OCI-LY3 (cell line): ENCODE measurements at regions not wholly inside any gene's neighbourhood (a gene's known extent, or its start where the extent isn't known, plus 50 kb on each side); places are given as distances from the start of the nearest gene placed in this dataset.
"Not testable (repeated sequence)": the region's sequence is repeated elsewhere in the genome, so short reads cannot be mapped to it uniquely, and the experiment has no call there.

ENCODE experiments used
- EZH2phosphoT487 ChIP-seq: fragments of 200-600 bp; shearing (Covaris generic); IDR thresholded peaks from 2 replicates; pipeline ENCODE4 v1.6.1; 2018; ENCODE audit warnings: antibody characterized with exemption, mixed run types, low read depth
- TF ChIP-seq, protein P1 (sequence below): fragments of 200-600, 300-600 bp; sonication (generic); IDR thresholded peaks from 2 replicates; pipeline ENCODE4 v1.5.1; 2014; ENCODE audit warnings: antibody characterized with exemption, low read length, low read depth

DNA sequence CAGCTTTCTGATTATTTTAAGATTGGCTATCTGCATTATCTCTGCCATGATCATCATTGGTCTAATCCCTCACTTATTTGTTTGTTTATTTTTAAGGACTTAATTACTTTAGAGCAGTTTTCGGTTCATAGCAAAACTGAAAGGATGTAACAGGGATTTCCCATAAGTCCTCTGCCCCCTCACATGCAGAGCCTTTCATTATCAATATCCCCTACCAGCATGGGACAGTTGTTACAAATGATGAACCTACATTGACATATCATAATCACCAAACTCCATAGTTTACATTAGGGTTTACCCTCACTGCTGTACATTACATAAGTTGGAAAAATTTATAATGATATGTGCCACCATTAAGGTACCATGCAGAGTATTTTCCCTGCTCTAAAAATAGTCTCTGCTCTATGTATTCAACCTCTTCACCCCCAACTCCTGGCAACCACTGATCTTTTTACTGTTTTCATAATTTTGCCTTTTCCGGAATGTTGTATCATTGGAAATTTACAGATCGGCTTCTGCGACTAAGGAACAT, 131.9 kb downstream of the GOLGA6L6 start:
- TF ChIP-seq, protein P1, sequence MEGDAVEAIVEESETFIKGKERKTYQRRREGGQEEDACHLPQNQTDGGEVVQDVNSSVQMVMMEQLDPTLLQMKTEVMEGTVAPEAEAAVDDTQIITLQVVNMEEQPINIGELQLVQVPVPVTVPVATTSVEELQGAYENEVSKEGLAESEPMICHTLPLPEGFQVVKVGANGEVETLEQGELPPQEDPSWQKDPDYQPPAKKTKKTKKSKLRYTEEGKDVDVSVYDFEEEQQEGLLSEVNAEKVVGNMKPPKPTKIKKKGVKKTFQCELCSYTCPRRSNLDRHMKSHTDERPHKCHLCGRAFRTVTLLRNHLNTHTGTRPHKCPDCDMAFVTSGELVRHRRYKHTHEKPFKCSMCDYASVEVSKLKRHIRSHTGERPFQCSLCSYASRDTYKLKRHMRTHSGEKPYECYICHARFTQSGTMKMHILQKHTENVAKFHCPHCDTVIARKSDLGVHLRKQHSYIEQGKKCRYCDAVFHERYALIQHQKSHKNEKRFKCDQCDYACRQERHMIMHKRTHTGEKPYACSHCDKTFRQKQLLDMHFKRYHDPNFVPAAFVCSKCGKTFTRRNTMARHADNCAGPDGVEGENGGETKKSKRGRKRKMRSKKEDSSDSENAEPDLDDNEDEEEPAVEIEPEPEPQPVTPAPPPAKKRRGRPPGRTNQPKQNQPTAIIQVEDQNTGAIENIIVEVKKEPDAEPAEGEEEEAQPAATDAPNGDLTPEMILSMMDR: not testable (repeated sequence)
- TF ChIP-seq EZH2phosphoT487: not testable (repeated sequence)
